HG03460 (cell line): ENCODE measurements at regions not wholly inside any gene's neighbourhood (a gene's known extent, or its start where the extent isn't known, plus 50 kb on each side); places are given as distances from the start of the nearest gene placed in this dataset.
"Not testable (repeated sequence)": the region's sequence is repeated elsewhere in the genome, so short reads cannot be mapped to it uniquely, and the experiment has no call there.

Experiments
- ATAC-seq: cut with Tn5 transposase; IDR thresholded peaks from one replicate; pipeline ENCODE4 v1.9.1; 2021; ENCODE audit not compliant: unreplicated experiment

GRCh38 chr15:47035475-47036406, 681.6 kb upstream of the SEMA6D start:
- ATAC-seq, result no peak

GRCh38 chr15:47037003-47037402, 680.3 kb upstream of the SEMA6D start:
- no peak for ATAC-seq

GRCh38 chr15:47039225-47039624, 678.1 kb upstream of the SEMA6D start:
- ATAC-seq, result no peak

- no peak for ATAC-seq
Observed at GRCh38 chr15:47041301-47041700, 676.0 kb upstream of the SEMA6D start.

DNA sequence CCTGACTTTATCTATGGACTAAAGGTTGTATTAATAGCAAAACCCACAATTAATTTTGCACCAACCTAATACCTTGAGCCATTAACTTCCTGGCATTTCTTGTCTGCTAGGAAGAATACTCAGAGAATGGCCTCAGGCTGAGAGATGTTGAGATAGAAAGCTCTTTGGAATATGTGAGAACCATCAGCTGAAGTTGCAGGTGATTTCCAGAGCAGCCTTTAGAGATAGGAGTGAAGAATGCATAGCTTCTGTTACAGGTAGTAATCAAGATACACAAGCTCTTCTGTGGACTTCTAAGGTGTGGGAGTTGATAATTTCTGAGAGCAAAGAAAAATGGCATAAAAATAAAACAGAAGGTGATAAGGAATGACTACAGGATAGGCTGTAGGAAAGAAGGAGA, 669.3 kb upstream of the SEMA6D start:
- ATAC-seq, result not testable (repeated sequence)

GRCh38 chr15:47066392-47066791, 650.9 kb upstream of the SEMA6D start:
- ATAC-seq, result no peak

GRCh38 chr15:47077846-47078245, 639.5 kb upstream of the SEMA6D start:
- ATAC-seq, result not testable (repeated sequence)

DNA sequence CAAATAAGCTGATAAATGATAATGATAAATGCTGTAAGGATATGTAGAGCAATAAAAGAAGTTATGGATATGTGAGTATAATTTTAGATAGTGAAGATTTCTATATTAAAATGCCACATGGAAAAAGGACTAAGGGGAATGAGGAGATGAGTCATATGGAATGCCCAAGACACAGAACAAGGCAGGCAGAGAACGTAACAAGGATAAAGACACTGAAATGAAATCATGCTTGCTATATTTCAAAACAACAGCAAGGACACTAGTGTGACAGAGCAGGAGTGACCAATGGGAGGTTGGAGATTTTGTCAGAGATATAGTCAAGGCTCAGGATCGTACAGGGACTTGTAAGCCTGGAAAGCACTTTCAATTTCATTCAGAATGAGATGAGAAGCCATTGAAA, 621.5 kb upstream of the SEMA6D start:
- no peak for ATAC-seq

DNA sequence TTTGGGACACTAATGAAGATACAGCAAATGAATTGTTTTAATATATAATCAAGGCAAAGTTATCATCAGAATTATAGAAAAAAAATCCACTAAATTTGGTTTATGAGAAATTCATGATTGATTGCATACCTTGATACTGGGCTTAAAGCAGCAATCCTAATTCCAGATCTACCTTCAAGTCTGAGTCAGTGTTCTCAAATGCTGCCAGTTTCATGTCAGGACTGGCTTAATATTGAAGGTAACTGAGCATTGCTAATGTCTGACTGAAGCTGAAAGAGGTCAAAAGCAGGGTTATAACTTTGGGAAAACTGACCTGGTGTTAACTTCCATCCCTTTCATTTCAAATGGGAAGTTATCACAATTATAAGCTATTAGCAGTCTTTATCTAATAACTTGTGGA, 618.8 kb upstream of the SEMA6D start:
- ATAC-seq, result not testable (repeated sequence)

DNA sequence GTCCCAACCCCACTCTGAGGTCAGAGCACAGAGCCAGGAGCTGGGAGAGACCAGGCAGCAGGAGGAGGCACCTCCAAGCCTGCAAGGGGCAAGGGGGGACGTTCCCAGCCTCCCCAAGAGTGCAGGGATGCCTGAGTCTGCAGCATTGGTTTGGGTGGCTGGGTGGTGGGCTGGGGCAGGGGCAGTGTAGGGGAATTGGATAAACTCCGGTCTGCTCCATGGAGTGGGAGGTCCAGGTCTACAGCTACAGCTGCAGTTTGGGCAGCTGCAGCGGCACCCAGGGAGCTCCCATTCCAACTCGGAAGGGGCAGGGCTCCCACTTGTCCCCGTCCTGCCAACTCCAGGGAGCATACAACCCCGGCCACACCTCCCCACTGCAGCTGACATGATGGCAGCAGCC, 617.5 kb upstream of the SEMA6D start:
- not testable (repeated sequence) for ATAC-seq

DNA sequence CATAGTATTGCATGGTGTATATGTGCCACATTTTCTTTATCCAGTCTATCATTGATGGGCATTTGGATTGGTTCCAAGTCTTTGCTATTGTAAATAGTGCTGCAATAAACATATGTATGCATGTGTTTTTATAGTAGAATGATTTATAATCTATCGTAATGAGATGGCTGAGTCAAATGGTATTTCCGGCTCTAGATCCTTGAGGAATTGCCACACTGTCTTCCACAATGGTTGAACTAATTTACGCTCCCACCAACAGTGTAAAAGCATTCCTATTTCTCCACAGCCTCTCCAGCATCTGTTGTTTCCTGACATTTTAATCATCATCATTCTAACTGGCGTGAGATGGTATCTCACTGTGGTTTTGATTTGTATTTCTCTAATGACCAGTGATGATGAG, 608.5 kb upstream of the SEMA6D start:
- not testable (repeated sequence) for ATAC-seq

GRCh38 chr15:47116698-47117097, 600.6 kb upstream of the SEMA6D start:
- no peak for ATAC-seq

DNA sequence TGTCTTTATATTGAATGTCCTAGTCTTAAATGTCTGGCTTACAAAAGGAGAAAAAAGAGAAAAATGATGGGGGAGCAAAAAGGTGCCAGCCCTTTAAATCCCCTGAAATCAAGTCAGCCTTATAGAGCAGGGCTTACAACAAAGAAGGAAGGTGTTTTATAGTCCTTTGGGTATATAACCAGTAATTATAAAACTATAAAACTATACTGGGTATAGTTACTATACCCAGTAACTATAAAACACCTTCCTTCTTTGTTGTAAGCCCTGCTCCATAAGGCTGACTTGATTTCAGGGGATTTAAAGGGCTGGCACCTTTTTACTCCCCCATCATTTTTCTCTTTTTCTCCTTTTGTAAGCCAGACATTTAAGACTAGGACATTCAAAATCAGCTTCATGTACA, 598.0 kb upstream of the SEMA6D start:
- ATAC-seq, result no peak

GRCh38 chr15:47124430-47125102, 592.7 kb upstream of the SEMA6D start:
- ATAC-seq, result no peak

- ATAC-seq, result no peak
Observed at GRCh38 chr15:47129033-47129432, 588.3 kb upstream of the SEMA6D start.

DNA sequence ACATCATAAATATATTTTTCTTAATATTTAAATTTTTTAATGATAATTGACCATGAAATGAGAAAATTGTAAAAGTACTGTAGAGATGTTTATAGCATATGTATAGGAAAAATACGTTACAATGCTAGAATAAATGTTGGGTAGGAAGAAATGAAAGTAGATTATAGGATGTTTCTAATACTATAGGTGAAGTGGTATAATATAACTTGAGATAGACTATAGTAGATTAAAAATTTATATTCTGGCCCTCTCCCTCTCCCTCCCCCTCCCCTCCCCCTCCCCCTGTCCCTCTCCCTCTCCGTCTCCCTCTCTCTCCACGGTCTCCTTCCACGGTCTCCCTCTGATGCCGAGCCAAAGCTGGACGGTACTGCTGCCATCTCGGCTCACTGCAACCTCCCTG, 585.9 kb upstream of the SEMA6D start:
- ATAC-seq, result not testable (repeated sequence)

GRCh38 chr15:47135267-47135666, 582.0 kb upstream of the SEMA6D start:
- no peak for ATAC-seq

DNA sequence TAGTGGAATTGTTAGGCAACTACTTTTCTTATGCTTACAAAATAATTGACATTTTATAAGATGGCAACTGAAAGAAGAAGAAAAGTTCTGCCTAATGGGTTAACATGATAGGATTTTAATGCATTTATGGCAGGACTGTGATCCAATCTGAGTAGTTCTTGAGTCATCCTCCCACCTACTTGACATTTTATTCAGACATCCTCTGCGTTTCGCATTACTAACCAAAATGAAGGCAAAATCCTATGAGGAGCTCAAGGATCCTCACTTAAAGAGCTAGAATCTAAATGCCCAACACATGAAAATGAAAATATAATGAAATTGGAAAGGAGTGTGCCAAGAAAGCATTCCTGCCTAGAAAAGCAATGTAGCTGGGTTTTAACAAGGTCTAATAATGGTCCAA, 581.1 kb upstream of the SEMA6D start:
- ATAC-seq, result no peak

DNA sequence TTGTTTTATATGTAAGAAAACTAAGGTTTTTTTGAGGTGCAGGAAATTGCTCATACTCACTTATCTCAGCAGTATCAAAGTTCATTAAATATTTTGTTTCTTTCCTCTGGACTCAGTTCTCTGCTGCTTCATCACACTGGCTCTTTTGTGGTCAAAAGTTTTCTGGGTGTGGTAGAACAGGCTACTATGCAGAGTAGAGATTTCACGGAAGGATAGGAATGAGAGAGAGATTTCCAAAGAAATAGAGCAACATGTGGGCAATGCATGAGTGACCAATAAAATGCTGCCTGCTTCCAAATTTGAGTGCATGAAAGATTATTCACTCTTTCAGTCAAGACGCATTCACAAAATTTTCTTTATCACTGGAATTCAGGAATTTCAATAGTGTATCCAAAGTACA, 577.3 kb upstream of the SEMA6D start:
- ATAC-seq, result no peak

DNA sequence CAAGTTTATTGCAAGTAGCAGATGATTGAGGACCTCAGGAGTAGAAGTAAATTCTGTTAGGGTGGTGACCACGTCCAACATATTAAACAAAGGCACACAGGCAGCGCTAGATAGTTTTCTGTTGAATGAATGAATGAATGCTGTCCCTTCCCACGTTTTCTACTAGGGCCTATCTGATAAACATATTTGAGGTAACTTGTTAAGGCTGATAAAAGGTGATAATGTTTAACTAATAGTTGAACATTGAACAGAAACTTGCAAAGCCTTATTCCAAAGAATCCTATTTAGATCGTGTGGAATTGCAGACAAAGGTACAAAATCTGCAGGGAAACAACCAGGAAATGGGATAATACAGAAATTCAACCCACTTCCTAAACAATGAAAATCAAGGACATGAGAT, 559.5 kb upstream of the SEMA6D start:
- ATAC-seq, result no peak

DNA sequence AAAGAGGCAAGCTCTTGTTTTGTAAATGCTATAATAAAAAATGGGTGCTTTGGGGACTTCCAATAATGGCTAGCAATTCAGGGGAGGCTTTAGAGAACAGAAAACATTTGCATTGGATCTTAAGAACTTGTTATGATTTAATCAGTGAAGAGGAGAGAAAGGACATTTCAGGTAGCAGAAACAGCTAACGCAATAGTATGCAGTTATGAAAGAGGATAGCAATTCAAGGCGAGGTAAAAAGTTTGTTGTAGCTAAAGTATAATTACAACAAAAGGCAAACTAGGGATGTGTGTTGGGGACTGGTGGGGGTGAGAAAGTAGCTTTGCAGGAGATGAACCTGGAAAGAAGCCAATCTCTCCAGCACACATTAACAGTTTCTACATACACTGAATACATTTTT, 558.7 kb upstream of the SEMA6D start:
- ATAC-seq, result no peak

GRCh38 chr15:47177177-47177576, 540.1 kb upstream of the SEMA6D start:
- no peak for ATAC-seq
